ENCODE measurements at regions not wholly inside any gene's neighbourhood (a gene's known extent, or its start where the extent isn't known, plus 50 kb on each side); places are given as distances from the start of the nearest gene placed in this dataset.

DNA sequence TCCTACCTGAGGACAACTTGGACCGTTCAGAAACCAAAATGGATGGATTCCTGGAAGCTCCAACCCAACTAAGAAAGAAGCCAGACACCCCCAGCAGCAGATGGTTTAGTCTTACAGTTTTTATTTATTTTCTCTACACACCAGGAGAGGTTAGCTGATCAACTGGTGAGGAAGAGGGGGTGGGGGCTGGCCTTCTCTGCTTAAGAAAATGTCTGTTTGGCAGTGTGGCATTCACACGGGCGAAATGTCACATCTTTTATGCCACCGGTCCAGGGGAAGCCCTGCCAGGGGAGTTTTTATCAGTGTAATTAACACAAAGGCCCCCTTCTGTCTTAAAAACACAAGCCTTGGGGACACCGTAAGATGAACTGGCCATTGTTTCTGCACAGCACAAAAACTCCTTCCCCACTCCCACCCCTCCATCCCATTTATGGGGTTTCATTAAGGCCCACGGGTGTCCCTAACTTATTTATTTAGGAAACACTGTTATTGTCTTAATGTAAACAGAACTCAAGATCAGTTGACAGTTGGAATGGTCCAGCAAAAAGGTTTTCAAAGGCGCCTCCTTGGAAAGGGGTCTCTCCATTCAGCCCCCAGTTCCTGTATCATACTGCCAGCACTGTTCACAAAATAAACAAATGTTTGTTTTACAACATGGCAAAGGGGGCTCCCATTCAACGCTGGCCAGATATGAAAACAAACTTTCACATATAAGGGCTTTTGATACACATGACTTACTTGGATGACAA lies 217.0 kb downstream of the C1D start:
- TF ChIP-seq, protein P1, sequence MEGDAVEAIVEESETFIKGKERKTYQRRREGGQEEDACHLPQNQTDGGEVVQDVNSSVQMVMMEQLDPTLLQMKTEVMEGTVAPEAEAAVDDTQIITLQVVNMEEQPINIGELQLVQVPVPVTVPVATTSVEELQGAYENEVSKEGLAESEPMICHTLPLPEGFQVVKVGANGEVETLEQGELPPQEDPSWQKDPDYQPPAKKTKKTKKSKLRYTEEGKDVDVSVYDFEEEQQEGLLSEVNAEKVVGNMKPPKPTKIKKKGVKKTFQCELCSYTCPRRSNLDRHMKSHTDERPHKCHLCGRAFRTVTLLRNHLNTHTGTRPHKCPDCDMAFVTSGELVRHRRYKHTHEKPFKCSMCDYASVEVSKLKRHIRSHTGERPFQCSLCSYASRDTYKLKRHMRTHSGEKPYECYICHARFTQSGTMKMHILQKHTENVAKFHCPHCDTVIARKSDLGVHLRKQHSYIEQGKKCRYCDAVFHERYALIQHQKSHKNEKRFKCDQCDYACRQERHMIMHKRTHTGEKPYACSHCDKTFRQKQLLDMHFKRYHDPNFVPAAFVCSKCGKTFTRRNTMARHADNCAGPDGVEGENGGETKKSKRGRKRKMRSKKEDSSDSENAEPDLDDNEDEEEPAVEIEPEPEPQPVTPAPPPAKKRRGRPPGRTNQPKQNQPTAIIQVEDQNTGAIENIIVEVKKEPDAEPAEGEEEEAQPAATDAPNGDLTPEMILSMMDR (IDR thresholded peaks at IDR 0.05; ENCODE audit: insufficient read depth, low read length, poor library complexity, severe bottlenecking), result no peak
- Histone ChIP-seq H3K4me3 (replicated peaks; ENCODE audit: low read depth, low read length) (no peak overlapping the region), H3K27me3 (replicated peaks; ENCODE audit: control insufficient read depth, insufficient read depth, low read length) (no peaks in the 10 kb centered on the region), H3K36me3 (ENCODE audit: control insufficient read depth, insufficient read depth, low read length) (no peaks in the 10 kb centered on the region)
- DNase-seq (ENCODE audit: extremely low read depth, insufficient read length), result no peak

DNA sequence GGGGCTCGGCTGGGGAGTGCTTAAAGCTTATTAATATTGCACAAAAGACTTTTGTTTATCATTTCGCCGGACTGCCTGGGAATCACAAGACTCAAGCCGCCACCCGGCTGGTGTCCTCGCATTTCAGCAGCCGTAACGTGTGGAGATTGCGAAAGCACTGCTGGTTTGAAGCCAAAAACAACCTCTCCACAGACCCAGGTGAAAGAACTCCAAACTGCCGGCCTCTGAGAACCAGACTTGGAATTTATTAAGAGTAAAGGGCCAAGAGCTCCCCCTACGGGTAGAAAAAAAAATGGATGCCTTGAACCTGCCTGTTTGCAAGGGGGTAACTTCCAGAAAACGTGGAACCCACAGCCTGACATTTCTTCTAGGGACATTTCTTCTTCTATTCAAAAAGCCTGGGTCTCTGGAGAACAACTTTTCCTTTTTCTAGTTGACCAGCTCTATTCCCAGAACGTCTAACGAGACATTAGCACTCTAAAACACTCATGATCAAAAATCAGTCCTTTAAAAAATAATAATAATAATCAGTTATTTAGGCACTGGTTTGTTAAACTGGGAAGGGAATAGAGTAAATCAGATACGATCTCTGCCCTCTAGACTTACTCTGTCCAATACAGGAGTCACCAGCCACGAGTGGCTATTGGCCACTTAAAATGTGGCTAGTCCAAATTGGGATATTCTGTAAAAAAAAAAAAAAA lies 216.3 kb downstream of the C1D start:
- H3K4me3 ChIP-seq (replicated peaks; ENCODE audit: low read depth, low read length), result no peak overlapping the region
- no peaks in the 10 kb centered on the region for H3K27me3 ChIP-seq (replicated peaks; ENCODE audit: control insufficient read depth, insufficient read depth, low read length)
- TF ChIP-seq, protein P1 (IDR thresholded peaks at IDR 0.05; ENCODE audit: insufficient read depth, low read length, poor library complexity, severe bottlenecking), result peak; percentile 74
- peak; percentile 9 for DNase-seq (ENCODE audit: extremely low read depth, insufficient read length)
- H3K36me3 ChIP-seq (ENCODE audit: control insufficient read depth, insufficient read depth, low read length), result no peaks in the 10 kb centered on the region

DNA sequence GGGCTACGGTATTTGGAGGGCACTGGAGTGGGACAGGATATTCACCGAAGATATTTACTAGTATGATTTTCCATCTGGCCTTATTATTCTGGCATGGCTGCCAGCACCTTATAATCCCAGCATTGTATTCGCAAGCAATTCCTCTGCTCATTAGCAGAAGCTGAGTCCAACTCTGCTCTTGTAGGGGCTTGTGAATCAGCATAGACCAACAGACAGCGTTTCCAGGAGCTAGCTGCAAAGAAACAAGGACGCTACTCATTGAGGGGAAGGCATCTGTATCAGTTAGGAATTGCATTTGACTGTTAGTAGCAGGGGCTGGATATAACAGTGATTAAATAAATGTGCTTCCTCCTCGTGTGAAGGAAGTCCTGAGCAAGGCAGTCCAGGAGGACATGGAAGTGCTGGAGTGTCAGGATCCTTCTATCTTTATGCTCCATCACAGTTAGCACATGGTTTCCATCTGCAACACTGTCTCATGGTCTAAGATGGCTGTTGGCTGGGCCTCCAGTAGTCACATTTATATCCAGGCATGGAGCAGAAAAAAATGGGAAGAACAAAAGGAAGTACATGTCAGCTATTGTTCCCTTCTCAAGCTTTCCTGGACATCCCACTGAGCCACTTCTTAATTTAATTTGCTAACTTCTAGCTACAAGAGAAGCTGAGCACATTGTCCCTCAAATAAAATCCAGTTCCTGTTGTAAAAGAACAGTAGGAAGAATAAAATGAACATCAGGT lies 214.1 kb downstream of the C1D start:
- no peaks in the 10 kb centered on the region for H3K36me3 ChIP-seq (ENCODE audit: control insufficient read depth, insufficient read depth, low read length)

DNA sequence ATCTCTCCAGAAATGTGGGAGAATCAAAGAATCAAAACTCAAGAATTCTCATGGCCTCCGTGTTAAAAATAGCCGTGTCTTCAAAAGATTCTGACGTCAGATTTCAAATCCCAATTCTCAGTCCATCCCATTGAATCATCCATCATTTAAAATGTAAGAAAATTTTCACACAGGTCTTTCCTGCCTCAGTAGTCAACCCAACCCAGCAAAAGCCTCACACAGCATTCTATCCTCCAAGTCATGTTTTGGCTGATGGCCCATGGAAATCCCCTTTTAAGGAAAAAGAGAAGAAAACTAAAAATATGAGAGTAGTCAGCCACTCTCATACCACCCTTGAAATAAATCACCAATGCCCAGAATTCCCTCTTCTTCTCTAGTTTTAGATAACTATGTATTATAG lies 211.8 kb downstream of the C1D start:
- Histone ChIP-seq H3K36me3 (ENCODE audit: control insufficient read depth, insufficient read depth, low read length) (no peaks in the 10 kb centered on the region), H3K4me3 (replicated peaks; ENCODE audit: low read depth, low read length) (no peak overlapping the region), H3K27me3 (replicated peaks; ENCODE audit: control insufficient read depth, insufficient read depth, low read length) (no peaks in the 10 kb centered on the region)
- TF ChIP-seq, protein P1 (IDR thresholded peaks at IDR 0.05; ENCODE audit: insufficient read depth, low read length, poor library complexity, severe bottlenecking), result no peak
- no peak for DNase-seq (ENCODE audit: extremely low read depth, insufficient read length)

More for the DNA sequence above, 214.1 kb downstream of the C1D start:
- DNase-seq (ENCODE audit: extremely low read depth, insufficient read length), result no peak
- H3K27me3 ChIP-seq (replicated peaks; ENCODE audit: control insufficient read depth, insufficient read depth, low read length), result no peaks in the 10 kb centered on the region
- H3K4me3 ChIP-seq (replicated peaks; ENCODE audit: low read depth, low read length), result no peak overlapping the region
- TF ChIP-seq, protein P1 (IDR thresholded peaks at IDR 0.05; ENCODE audit: insufficient read depth, low read length, poor library complexity, severe bottlenecking), result no peak

DNA sequence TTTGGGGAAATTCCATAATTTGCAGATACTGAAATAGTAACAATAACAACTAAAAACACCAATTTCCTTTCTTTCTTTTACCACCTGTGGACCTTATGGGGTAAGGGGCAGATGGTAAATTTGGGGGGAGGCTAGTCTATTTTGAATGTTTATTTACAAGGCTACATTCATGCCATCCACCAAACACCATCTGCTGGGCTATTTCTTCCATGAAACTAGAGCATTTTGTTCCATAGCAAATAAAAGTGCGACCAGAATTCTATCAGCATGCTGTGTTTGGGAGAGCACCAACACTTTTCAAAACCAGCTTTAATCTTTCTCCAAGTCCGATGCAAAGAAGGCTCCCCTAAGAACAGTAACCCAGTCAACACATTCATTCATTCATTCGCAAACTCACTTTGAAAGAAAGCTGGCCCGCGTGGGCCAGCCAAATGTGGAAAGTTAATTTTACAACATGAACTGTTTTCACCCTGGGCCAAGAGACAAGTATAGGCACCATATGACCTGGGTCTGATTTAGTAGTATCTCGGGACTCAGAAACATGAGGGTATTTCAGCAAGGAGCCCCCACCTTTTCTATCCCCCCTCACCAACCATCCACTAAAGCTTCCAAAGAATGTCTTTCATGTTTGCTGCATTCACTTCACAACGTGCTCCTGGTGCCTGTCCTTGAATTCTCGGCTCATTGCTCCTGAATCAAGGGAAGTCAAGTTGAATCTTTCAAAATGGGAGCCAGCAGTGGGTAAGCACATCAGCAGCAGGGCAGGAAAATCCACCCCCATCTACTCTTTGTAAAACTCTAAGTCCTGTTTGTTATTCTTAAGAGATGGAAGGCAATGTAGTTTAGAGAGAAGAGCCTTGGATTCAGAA lies 210.6 kb downstream of the C1D start:
- H3K36me3 ChIP-seq (ENCODE audit: control insufficient read depth, insufficient read depth, low read length), result no peaks in the 10 kb centered on the region
- TF ChIP-seq, protein P1 (IDR thresholded peaks at IDR 0.05; ENCODE audit: insufficient read depth, low read length, poor library complexity, severe bottlenecking), result no peak
- no peaks in the 10 kb centered on the region; the same call in 1 of the 2 replicates for H3K27me3 ChIP-seq (replicated peaks; ENCODE audit: control insufficient read depth, insufficient read depth, low read length)
- DNase-seq (ENCODE audit: extremely low read depth, insufficient read length), result no peak
- no peak overlapping the region for H3K4me3 ChIP-seq (replicated peaks; ENCODE audit: low read depth, low read length)
